H7 (cell line): ENCODE measurements at regions not wholly inside any gene's neighbourhood (a gene's known extent, or its start where the extent isn't known, plus 50 kb on each side); places are given as distances from the start of the nearest gene placed in this dataset.

Experiments used
- DNase-seq: peaks from one replicate; pipeline ENCODE4 v3.0.0; 2012
- H3K27me3 ChIP-seq: 2 replicates; pipeline ENCODE4 v1.6.0; 2011; ENCODE audit warnings: mild to moderate bottlenecking, low read length; ENCODE audit not compliant: control insufficient read depth, insufficient read depth
- H3K36me3 ChIP-seq: replicated peaks from 2 replicates; pipeline ENCODE4 v1.5.1; 2011; ENCODE audit warnings: low read length; ENCODE audit not compliant: control insufficient read depth, insufficient read depth
- H3K4me3 ChIP-seq: 2 replicates; pipeline ENCODE4 v1.5.1; 2011; ENCODE audit warnings: low read depth, mild to moderate bottlenecking, control low read depth, low read length, moderate library complexity; ENCODE audit not compliant: insufficient read depth

GRCh38 chr21:27101523-27101922 is 134.6 kb upstream of the ADAMTS5 start:
- DNase-seq, result no peak
- Histone ChIP-seq H3K27me3 (no peaks in the 10 kb centered on the region), H3K4me3 (no peak overlapping the region), H3K36me3 (no peaks in the 10 kb centered on the region)

DNA sequence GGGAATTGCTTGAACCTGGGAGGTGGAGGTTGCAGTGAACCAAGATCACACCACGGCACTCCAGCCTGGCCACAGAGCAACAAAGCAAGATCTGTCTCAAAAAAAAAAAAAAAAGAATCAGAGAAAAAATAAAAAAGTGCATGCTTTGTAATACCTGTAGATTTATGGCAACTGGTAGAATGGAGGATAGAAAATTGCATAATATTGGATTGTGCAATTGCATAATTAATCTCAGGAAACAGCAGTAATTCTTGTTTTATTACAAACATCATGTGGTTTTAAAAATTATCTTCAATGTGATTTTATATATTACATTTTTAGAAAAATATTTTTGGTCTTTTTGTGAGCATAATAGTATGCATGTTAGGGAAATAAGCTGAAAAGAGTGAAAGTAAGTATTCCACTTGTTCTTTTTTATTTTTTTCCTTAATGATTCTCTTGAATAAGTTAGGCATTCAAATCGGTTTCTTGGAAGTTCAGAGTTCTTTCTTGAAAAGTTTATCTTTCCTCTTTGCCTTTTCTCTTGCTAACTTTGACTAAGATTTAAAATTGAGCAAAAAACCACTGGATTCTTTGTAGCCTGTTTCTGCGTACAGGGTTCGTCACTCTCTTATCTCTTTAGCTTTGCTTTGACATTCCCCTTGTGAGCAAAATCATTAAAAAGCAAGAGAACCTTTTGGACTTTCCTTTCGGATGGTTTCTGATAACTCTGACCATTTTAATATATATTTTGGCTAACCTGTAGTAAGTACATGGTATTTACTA is 127.5 kb upstream of the ADAMTS5 start:
- no peak overlapping the region for H3K4me3 ChIP-seq
- no peaks in the 10 kb centered on the region for H3K27me3 ChIP-seq
- no peaks in the 10 kb centered on the region for H3K36me3 ChIP-seq
- DNase-seq, result no peak

GRCh38 chr21:27086630-27087029 is 119.7 kb upstream of the ADAMTS5 start:
- Histone ChIP-seq H3K27me3 (no peaks in the 10 kb centered on the region), H3K4me3 (no peak overlapping the region), H3K36me3 (no peaks in the 10 kb centered on the region)
- no peak for DNase-seq

DNA sequence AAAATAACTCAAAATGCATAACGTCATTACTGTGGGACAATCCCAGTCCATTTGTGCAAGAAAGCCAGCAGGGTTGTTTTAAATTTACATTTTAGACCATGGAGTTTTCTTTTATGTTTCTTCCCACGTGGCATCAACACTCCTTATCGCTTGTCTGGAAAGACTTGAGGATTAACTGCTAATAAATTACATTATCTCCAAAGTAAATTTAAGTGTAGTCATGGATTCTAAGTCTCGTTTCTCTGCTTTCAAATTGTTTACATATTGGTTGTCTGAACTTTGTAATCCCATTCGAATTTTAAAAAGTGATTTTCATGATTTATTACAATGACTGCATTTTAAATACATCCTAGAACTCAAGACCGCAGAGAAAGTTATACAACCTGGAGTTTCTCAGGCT is 119.3 kb upstream of the ADAMTS5 start:
- no peak overlapping the region for H3K4me3 ChIP-seq
- H3K27me3 ChIP-seq, result no peaks in the 10 kb centered on the region
- no peaks in the 10 kb centered on the region for H3K36me3 ChIP-seq

DNA sequence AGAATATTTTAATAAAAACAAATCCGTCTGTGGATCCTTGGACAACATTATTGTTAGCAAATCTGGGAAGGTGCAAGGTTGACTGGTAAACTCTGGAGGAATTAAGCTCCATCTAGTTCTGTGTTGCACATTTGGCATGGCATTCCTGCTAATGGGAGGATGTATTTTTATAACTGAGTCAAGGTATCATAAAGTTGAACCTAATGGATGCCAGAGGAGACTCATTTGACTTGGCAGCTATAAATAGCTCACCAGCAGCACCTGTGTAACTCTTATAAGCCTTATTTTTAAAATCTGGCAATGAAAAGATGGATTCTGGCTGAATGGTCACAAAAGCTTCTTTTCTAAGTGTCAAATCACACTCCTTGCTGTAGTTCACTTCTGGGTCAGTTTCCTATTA is 118.5 kb upstream of the ADAMTS5 start:
- no peaks in the 10 kb centered on the region for H3K36me3 ChIP-seq
- no peak for DNase-seq
- H3K27me3 ChIP-seq, result no peaks in the 10 kb centered on the region
- no peak overlapping the region for H3K4me3 ChIP-seq

More for the DNA sequence above, 119.3 kb upstream of the ADAMTS5 start:
- no peak for DNase-seq

GRCh38 chr21:27083144-27083543 is 116.3 kb upstream of the ADAMTS5 start:
- no peak for DNase-seq
- Histone ChIP-seq H3K27me3 (no peaks in the 10 kb centered on the region), H3K4me3 (no peak overlapping the region), H3K36me3 (no peaks in the 10 kb centered on the region)

DNA sequence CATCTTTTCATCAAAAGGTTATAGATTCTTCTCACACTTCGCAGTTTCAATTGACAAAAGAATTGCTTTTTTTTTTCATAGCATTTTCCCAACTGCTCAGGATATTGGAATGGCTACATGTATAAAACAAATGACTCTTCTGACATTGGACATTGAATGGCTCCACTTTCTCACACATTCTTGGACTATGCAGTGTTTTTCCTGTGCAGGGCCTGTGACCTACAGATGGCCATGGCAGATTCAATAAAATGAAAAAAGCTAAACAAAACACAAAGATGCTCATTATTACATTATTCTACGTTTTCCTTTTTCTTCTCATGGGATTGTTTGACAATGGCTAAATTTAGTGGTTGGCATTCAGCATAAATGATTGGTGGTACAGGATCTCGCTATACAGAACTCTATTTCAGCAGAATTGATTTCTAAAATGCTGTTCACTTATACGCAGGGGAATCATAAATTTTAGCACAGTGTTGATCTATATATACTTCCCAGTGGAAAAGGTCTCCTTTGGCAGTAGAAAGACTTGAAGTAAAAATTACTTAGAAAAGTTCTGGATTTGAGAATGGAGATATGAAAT is 115.6 kb upstream of the ADAMTS5 start:
- Histone ChIP-seq H3K4me3 (no peak overlapping the region), H3K27me3 (no peaks in the 10 kb centered on the region), H3K36me3 (no peaks in the 10 kb centered on the region)
- no peak for DNase-seq

DNA sequence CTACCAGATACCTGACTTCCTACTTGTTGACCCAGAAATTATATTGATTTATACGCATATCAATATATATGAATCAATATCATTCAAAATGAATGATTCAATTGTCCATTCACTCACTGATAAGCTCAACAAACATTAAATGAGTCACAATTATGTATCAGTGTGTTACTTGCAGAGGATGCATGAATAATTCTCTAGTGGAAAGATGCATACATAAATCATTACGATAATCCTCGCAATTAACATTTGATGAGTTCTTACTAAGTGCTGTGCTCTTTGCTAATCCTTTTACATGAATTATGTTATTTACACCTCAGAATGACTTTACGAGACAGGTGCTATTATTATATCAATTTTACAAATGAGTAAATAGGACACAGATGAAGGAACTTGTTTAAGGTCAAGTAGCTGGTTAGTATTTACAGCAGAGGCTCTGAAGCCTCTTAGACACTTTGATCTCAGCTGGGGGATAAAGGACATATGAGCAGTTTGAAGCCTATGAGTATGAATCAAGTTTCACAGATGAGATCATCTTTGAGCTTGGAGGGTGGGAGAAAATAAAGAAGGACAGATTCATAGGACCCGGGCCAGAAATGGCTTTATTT is 112.8 kb upstream of the ADAMTS5 start:
- Histone ChIP-seq H3K27me3 (no peaks in the 10 kb centered on the region), H3K4me3 (no peak overlapping the region), H3K36me3 (no peaks in the 10 kb centered on the region)
- no peak for DNase-seq

DNA sequence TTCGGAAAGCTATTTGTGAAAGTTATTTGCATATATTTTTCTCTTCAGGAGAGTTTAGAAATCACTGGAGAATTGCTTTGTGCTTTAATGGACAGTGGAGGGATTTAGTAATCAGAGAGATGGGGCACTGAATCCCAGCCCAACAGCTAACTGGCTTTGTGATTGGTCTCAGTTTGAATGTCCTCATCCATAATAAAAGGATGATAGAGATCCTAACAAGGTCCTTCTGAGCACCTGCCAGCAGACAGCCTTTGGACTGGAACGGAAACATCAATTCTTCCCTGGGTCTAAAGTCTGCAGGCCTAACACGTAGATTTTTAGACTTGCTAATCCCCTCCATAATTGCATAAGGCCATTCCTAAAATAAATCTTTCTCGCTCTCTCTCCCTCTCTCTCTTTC is 112.0 kb upstream of the ADAMTS5 start:
- DNase-seq, result no peak
- no peak overlapping the region for H3K4me3 ChIP-seq
- H3K27me3 ChIP-seq, result no peaks in the 10 kb centered on the region
- H3K36me3 ChIP-seq, result no peaks in the 10 kb centered on the region

GRCh38 chr21:27077501-27077900 is 110.6 kb upstream of the ADAMTS5 start:
- H3K4me3 ChIP-seq, result no peak overlapping the region
- no peaks in the 10 kb centered on the region for H3K27me3 ChIP-seq
- DNase-seq, result no peak
- no peaks in the 10 kb centered on the region for H3K36me3 ChIP-seq

- H3K27me3 ChIP-seq, result no peaks in the 10 kb centered on the region
- H3K4me3 ChIP-seq, result no peak overlapping the region
- no peaks in the 10 kb centered on the region for H3K36me3 ChIP-seq
- DNase-seq, result no peak
These were observed 109.1 kb upstream of the ADAMTS5 start for GRCh38 chr21:27076025-27076424.

GRCh38 chr21:27070861-27071670 is 104.2 kb upstream of the ADAMTS5 start:
- no peak for DNase-seq
- Histone ChIP-seq H3K4me3 (no peak overlapping the region), H3K36me3 (no peaks in the 10 kb centered on the region), H3K27me3 (no peaks in the 10 kb centered on the region)

DNA sequence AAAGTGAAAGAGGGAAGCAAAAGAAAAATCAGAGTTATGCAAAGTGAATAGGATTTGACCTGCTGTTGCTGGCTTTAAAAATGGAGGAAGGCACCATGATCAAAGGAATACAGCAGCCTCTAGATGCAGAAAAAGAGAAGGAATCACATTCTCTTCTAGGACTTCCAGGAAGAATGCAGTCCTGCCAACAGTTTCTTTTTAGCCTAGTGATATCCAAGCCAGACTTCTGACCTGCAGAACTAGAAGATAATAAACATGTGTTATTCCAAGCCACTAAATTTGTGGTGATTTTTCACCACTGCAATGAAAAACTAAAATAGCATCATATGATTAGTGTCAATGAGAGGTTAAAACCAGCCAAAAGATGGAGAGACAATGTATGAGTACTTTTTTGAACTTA is 101.9 kb upstream of the ADAMTS5 start:
- Histone ChIP-seq H3K27me3 (no peaks in the 10 kb centered on the region), H3K36me3 (no peaks in the 10 kb centered on the region), H3K4me3 (no peak overlapping the region)
- no peak for DNase-seq

DNA sequence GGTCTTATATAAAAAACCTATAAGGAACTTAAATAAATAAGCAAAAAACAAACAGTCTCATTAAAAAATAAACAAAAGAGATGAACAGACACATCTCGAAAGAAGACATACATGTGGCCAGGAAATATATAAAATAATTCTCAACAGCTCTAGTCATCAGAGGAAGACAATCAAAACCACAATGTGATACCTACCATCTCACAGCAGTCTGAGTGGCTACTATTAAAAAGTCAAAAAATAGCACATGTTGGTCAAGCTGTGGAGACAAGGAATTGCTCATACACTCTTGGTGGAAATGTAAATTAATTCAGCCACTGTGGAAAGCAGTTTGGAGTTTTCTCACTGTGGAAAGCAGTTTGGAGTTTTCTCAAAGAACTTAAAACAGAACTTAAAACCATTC is 100.3 kb upstream of the ADAMTS5 start:
- Histone ChIP-seq H3K4me3 (no peak overlapping the region), H3K27me3 (no peaks in the 10 kb centered on the region), H3K36me3 (no peaks in the 10 kb centered on the region)
- no peak for DNase-seq

DNA sequence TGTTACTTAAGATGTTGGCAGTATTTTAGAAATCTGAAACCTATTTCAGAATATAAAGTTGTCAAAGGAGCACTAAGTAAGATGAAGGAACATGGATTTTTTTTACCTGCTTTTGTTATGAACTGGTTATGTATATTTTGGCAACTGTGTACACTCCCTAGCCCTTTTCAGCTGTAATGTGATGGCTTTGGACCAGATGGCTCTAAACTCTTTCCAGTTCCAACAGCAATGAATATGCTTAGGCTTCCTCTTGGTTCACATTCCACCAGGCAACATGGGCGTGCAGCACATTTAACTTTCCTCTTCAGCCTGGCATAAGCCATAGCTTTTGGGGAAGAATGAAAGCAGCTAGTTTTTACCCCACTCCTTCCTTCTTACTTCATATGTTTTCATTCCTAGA is 95.6 kb upstream of the ADAMTS5 start:
- Histone ChIP-seq H3K4me3 (no peak overlapping the region), H3K36me3 (no peaks in the 10 kb centered on the region), H3K27me3 (no peaks in the 10 kb centered on the region)
- DNase-seq, result no peak
